ENCODE measurements at regions not wholly inside any gene's neighbourhood (a gene's known extent, or its start where the extent isn't known, plus 50 kb on each side); places are given as distances from the start of the nearest gene placed in this dataset.

GRCh38 chr10:10662716-10663408 lies 354.8 kb upstream of the CELF2 start:
- Histone ChIP-seq H3K4me1 (peaks cover 13 to 25% of the 10 kb centered on the region in 2 donors), H3K9me3 (no peaks in the 10 kb centered on the region), H3K27me3 (no peaks in the 10 kb centered on the region), H3K4me3 (no peak overlapping the region), H3K36me3 (no peaks in the 10 kb centered on the region), H3K27ac (peak overlapping the region in 1 of 2 donors; percentile 38)
- intact Hi-C loops (cut with DNase I): no loop called here
- TF ChIP-seq CTCF (IDR thresholded peaks at IDR 0.05): no peak
- ATAC-seq: peak; percentile 55
- DNase-seq: peak in 2 of 4 donors; percentile 46 to 69

- no peak for TF ChIP-seq CTCF (IDR thresholded peaks at IDR 0.05)
- Histone ChIP-seq H3K4me3 (no peak overlapping the region), H3K4me1 (peaks cover 13 to 18% of the 10 kb centered on the region in 2 donors), H3K9me3 (no peaks in the 10 kb centered on the region), H3K27ac (peak overlapping the region in 1 of 2 donors; percentile 38), H3K36me3 (no peaks in the 10 kb centered on the region), H3K27me3 (no peaks in the 10 kb centered on the region)
- DNase-seq: no peak
- peak; percentile 10 for ATAC-seq
- intact Hi-C loops (cut with DNase I): no loop called here
Observed at GRCh38 chr10:10663622-10664021, 354.1 kb upstream of the CELF2 start.

- Histone ChIP-seq H3K36me3 (no peaks in the 10 kb centered on the region), H3K27me3 (no peaks in the 10 kb centered on the region), H3K9me3 (no peaks in the 10 kb centered on the region), H3K4me3 (no peak overlapping the region), H3K27ac (no peak overlapping the region), H3K4me1 (peaks cover 13 to 18% of the 10 kb centered on the region in 2 donors)
- DNase-seq (no peak), ATAC-seq (no peak)
- intact Hi-C loops (cut with DNase I): no loop called here
- TF ChIP-seq CTCF (IDR thresholded peaks at IDR 0.05): no peak
Observed at GRCh38 chr10:10665750-10666149, 351.9 kb upstream of the CELF2 start.

- H3K4me3 ChIP-seq: no peak overlapping the region
- no peaks in the 10 kb centered on the region for H3K27me3 ChIP-seq
- H3K27ac ChIP-seq: no peak overlapping the region
- peaks cover 10 to 16% of the 10 kb centered on the region in 2 donors for H3K4me1 ChIP-seq
- no peak for TF ChIP-seq CTCF (IDR thresholded peaks at IDR 0.05)
- DNase-seq (no peak), ATAC-seq (no peak)
- no peaks in the 10 kb centered on the region for H3K36me3 ChIP-seq
- H3K9me3 ChIP-seq: no peaks in the 10 kb centered on the region
- intact Hi-C loops (cut with DNase I): no loop called here
Observed at GRCh38 chr10:10667466-10667865, 350.2 kb upstream of the CELF2 start.

- ATAC-seq: no peak
- TF ChIP-seq CTCF (IDR thresholded peaks at IDR 0.05): no peak
Observed at GRCh38 chr10:10676972-10677371, 340.7 kb upstream of the CELF2 start.

More at GRCh38 chr10:10676972-10677371, 340.7 kb upstream of the CELF2 start:
- Histone ChIP-seq H3K27me3 (no peaks in the 10 kb centered on the region), H3K36me3 (no peaks in the 10 kb centered on the region), H3K27ac (no peak overlapping the region), H3K9me3 (peaks cover 4 to 6% of the 10 kb centered on the region in 2 donors), H3K4me1 (no peaks in the 10 kb centered on the region), H3K4me3 (no peak overlapping the region)
- intact Hi-C loops (cut with DNase I): no loop called here
- DNase-seq: no peak
